T-helper 2 cell (primary cell): ENCODE measurements at regions not wholly inside any gene's neighbourhood (a gene's known extent, or its start where the extent isn't known, plus 50 kb on each side); places are given as distances from the start of the nearest gene placed in this dataset.

Source experiments
- DNase-seq, 5 experiments: peaks; one replicate each; pipeline versions ENCODE4 v3.0.0 to v3.0.0-alpha.2; 2012 to 2022

- no peak for DNase-seq
Measured at GRCh38 chr5:4082966-4083564, 487.4 kb downstream of the IRX1 start.

GRCh38 chr5:4083591-4084337 is 488.1 kb downstream of the IRX1 start:
- DNase-seq = no peak

- no peak for DNase-seq
Measured at GRCh38 chr5:4086081-4086480, 490.4 kb downstream of the IRX1 start.

- DNase-seq = no peak
Measured at GRCh38 chr5:4087110-4087509, 491.5 kb downstream of the IRX1 start.

- DNase-seq = no peak
Measured at GRCh38 chr5:4089087-4089486, 493.5 kb downstream of the IRX1 start.

- no peak for DNase-seq
Measured at GRCh38 chr5:4093236-4093635, 497.6 kb downstream of the IRX1 start.

- DNase-seq = no peak
Measured at GRCh38 chr5:4093970-4094369, 498.3 kb downstream of the IRX1 start.

GRCh38 chr5:4095918-4096630 is 500.4 kb downstream of the IRX1 start:
- DNase-seq = no peak

- no peak for DNase-seq
Measured at GRCh38 chr5:4097199-4097598, 501.6 kb downstream of the IRX1 start.

- DNase-seq = no peak
Measured at GRCh38 chr5:4098226-4098625, 502.6 kb downstream of the IRX1 start.

- DNase-seq = no peak
Measured at GRCh38 chr5:4099386-4099785, 503.8 kb downstream of the IRX1 start.

GRCh38 chr5:4100739-4101138 is 505.1 kb downstream of the IRX1 start:
- no peak for DNase-seq

GRCh38 chr5:4101189-4101588 is 505.6 kb downstream of the IRX1 start:
- no peak for DNase-seq

GRCh38 chr5:4104831-4105597 is 509.4 kb downstream of the IRX1 start:
- no peak for DNase-seq

- no peak for DNase-seq
Measured at GRCh38 chr5:4108690-4109089, 513.1 kb downstream of the IRX1 start.

GRCh38 chr5:4113426-4113825 is 517.8 kb downstream of the IRX1 start:
- no peak for DNase-seq

GRCh38 chr5:4113905-4114304 is 518.3 kb downstream of the IRX1 start:
- DNase-seq = no peak

GRCh38 chr5:4114452-4114851 is 518.8 kb downstream of the IRX1 start:
- DNase-seq = no peak

- DNase-seq = no peak
Measured at GRCh38 chr5:4116834-4117233, 521.2 kb downstream of the IRX1 start.

GRCh38 chr5:4124221-4124970 is 528.8 kb downstream of the IRX1 start:
- DNase-seq = peak in 1 of 5 experiments; percentile 45

- DNase-seq = no peak
Measured at GRCh38 chr5:4128994-4129393, 533.4 kb downstream of the IRX1 start.

GRCh38 chr5:4129523-4129922 is 533.9 kb downstream of the IRX1 start:
- no peak for DNase-seq
